Activated naive CD8-positive, alpha-beta T cell treated with anti-CD3 and anti-CD28 coated beads, Interleukin-2, amount 50 U/mL, for 24 hours (primary cell): ENCODE measurements at regions not wholly inside any gene's neighbourhood (a gene's known extent, or its start where the extent isn't known, plus 50 kb on each side); places are given as distances from the start of the nearest gene placed in this dataset.
"Not testable (repeated sequence)": the region's sequence is repeated elsewhere in the genome, so short reads cannot be mapped to it uniquely, and the experiment has no call there.

Experiments
- ATAC-seq: fragments of 150-1000 bp; cut with Tn5 transposase; one replicate; pipeline ENCODE4 v1.10.0; 2021
- DNase-seq: peaks from one replicate; pipeline ENCODE4 v3.0.0; 2021
- H3K27ac Mint-ChIP-seq: one replicate; pipeline ENCODE4 v1.8.0; 2021; ENCODE audit warnings: mild to moderate bottlenecking, mixed read lengths
- H3K27me3 Mint-ChIP-seq: one replicate; pipeline ENCODE4 v1.8.0; 2021; ENCODE audit warnings: mixed read lengths
- H3K36me3 Mint-ChIP-seq: one replicate; pipeline ENCODE4 v1.8.0; 2021; ENCODE audit warnings: low read depth, mixed read lengths
- H3K4me1 Mint-ChIP-seq: one replicate; pipeline ENCODE4 v1.8.0; 2021; ENCODE audit warnings: mixed read lengths
- H3K4me3 Mint-ChIP-seq: one replicate; pipeline ENCODE4 v1.8.0; 2021; ENCODE audit warnings: mild to moderate bottlenecking, moderate library complexity, mixed read lengths
- H3K9me3 Mint-ChIP-seq: one replicate; pipeline ENCODE4 v1.8.0; 2021; ENCODE audit warnings: mixed read lengths

DNA sequence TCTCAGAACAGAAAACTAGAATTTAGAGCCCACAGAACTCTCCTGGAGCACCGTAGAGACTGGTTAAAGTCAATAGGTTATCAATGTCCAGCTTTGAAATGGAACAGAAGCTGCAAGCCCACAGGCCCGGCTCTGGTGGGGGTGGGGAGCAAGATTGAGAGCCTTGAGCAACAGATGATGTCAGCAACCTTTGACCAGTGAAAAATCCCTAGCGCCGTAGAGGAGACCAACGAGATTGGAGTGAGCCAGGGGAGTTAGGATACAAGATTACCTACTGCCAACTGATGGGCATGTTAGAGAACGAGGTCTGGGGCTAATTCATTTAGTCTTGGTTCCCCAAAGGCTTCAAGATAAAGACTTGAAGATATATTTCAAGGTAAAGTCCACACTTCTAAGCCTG is 345.5 kb upstream of the LMCD1 start:
- Mint-ChIP-seq H3K9me3 (no peaks in the 10 kb centered on the region), H3K36me3 (no peaks in the 10 kb centered on the region), H3K4me3 (no peak overlapping the region), H3K27me3 (peaks cover 3% of the 10 kb centered on the region), H3K27ac (no peak overlapping the region), H3K4me1 (no peaks in the 10 kb centered on the region)
- ATAC-seq, result no peak
- DNase-seq, result no peak

DNA sequence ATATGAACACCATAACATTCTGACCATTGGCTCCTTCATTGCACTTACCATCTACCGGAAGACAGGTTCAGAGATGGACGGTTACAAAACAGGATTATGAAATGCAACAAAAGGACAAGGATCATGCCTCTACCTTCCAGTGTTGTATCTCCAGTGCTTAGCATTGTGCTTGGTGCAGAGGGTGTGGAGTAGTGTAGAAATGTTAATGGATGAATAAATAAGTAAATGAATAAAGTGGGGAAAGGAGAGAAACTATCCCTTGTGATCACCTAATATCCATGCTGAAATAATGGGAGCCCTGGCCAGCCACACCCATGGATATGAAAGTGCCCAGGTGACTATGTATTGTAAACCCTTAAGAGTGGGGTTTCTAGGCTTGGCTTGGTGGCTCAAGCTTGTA is 344.8 kb upstream of the LMCD1 start:
- H3K27ac Mint-ChIP-seq, result no peak overlapping the region
- ATAC-seq, result no peak
- H3K27me3 Mint-ChIP-seq, result peaks cover 3% of the 10 kb centered on the region

GRCh38 chr3:8157640-8158039 is 344.0 kb upstream of the LMCD1 start:
- no peaks in the 10 kb centered on the region for H3K9me3 Mint-ChIP-seq
- no peaks in the 10 kb centered on the region for H3K36me3 Mint-ChIP-seq
- H3K27me3 Mint-ChIP-seq, result peaks cover 3% of the 10 kb centered on the region
- no peak overlapping the region for H3K4me3 Mint-ChIP-seq
- DNase-seq (no peak), ATAC-seq (no peak)
- no peaks in the 10 kb centered on the region for H3K4me1 Mint-ChIP-seq
- no peak overlapping the region for H3K27ac Mint-ChIP-seq

More for the DNA sequence above, 344.8 kb upstream of the LMCD1 start:
- no peaks in the 10 kb centered on the region for H3K9me3 Mint-ChIP-seq
- no peaks in the 10 kb centered on the region for H3K36me3 Mint-ChIP-seq
- no peak overlapping the region for H3K4me3 Mint-ChIP-seq
- no peak for DNase-seq
- no peaks in the 10 kb centered on the region for H3K4me1 Mint-ChIP-seq

GRCh38 chr3:8164145-8164544 is 337.5 kb upstream of the LMCD1 start:
- ATAC-seq, result no peak

GRCh38 chr3:8166014-8166413 is 335.6 kb upstream of the LMCD1 start:
- Mint-ChIP-seq H3K27me3 (no peaks in the 10 kb centered on the region), H3K4me1 (no peaks in the 10 kb centered on the region), H3K4me3 (no peak overlapping the region), H3K9me3 (peaks cover 4% of the 10 kb centered on the region), H3K36me3 (no peaks in the 10 kb centered on the region), H3K27ac (no peak overlapping the region)
- ATAC-seq (no peak), DNase-seq (no peak)

More at GRCh38 chr3:8164145-8164544, 337.5 kb upstream of the LMCD1 start:
- H3K27ac Mint-ChIP-seq, result no peak overlapping the region
- no peaks in the 10 kb centered on the region for H3K4me1 Mint-ChIP-seq
- no peaks in the 10 kb centered on the region for H3K36me3 Mint-ChIP-seq
- no peak overlapping the region for H3K4me3 Mint-ChIP-seq
- DNase-seq, result no peak
- peaks cover 4% of the 10 kb centered on the region for H3K9me3 Mint-ChIP-seq
- no peaks in the 10 kb centered on the region for H3K27me3 Mint-ChIP-seq

GRCh38 chr3:8170971-8171508 is 330.6 kb upstream of the LMCD1 start:
- Mint-ChIP-seq H3K4me1 (no peaks in the 10 kb centered on the region), H3K36me3 (no peaks in the 10 kb centered on the region), H3K4me3 (no peak overlapping the region), H3K27ac (no peak overlapping the region), H3K9me3 (no peaks in the 10 kb centered on the region), H3K27me3 (no peaks in the 10 kb centered on the region)
- DNase-seq (no peak), ATAC-seq (no peak)

DNA sequence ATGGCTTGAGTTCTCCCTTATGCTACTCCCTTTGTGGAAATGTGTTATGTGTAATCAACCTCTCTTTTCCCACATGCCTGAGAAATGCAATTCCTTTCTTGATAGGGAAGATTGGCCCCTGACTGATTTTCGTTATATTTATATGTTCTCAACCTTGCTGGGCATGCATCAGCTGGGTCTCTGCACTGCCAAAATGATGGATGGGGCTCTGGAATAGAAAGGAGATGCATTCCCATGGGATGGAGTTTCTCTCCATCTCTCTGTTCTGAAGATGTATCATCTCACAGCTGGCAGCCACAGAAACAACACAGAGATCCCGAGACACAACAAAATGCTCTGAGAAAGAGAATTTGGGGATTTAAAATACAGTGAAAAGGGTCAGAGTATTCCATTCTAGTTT is 327.7 kb upstream of the LMCD1 start:
- DNase-seq (no peak), ATAC-seq (no peak)
- Mint-ChIP-seq H3K36me3 (no peaks in the 10 kb centered on the region), H3K9me3 (no peaks in the 10 kb centered on the region), H3K27me3 (no peaks in the 10 kb centered on the region), H3K4me3 (no peak overlapping the region), H3K4me1 (no peaks in the 10 kb centered on the region), H3K27ac (no peak overlapping the region)

- ATAC-seq, H3K4me1 Mint-ChIP-seq, H3K27me3 Mint-ChIP-seq, H3K36me3 Mint-ChIP-seq, H3K4me3 Mint-ChIP-seq, DNase-seq, H3K27ac Mint-ChIP-seq, H3K9me3 Mint-ChIP-seq: not testable (repeated sequence)
Observed at GRCh38 chr3:8176759-8177483, 324.7 kb upstream of the LMCD1 start.

DNA sequence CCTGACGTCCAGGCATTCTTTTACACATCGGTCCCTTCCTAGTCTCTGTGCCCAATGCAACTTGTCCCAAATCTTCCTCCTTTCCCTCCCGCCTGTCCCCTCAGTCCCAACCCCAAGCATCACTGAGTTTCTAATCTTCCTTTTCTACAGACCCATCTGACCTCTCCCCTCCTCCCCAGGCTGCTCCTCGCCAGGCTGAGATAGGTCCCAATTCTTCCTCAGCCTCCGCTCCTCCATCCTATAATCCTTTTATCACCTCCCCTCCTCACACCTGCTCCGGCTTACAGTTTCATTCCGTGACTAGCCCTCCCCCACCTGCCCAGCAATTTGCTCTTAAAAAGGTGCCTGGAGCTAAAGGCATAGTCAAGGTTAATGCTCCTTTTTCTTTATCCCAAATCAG is 323.1 kb upstream of the LMCD1 start:
- not testable (repeated sequence) for H3K27me3 Mint-ChIP-seq, H3K4me1 Mint-ChIP-seq, DNase-seq, H3K36me3 Mint-ChIP-seq, H3K27ac Mint-ChIP-seq, H3K9me3 Mint-ChIP-seq, H3K4me3 Mint-ChIP-seq, ATAC-seq

DNA sequence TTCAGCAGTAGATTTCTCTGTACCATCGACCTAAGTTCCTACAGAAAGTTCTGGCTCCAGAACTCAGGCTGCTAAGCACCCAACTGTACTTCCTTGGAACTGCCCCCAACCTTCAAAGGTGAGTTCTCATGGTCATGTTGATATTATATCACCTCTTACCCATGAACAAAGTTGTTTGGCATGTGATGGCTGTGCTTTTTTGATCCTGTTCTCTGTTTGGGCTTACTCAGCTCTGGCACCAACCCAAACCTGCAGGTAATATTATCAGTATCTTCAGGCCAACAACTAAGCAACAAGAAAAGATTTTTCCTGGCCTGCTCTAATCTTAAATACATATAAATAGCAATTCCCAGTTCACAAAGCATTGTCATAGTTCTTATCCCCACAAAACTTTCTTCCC is 318.7 kb upstream of the LMCD1 start:
- DNase-seq (no peak), ATAC-seq (no peak)
- Mint-ChIP-seq H3K27ac (no peak overlapping the region), H3K36me3 (no peaks in the 10 kb centered on the region), H3K4me3 (no peak overlapping the region), H3K9me3 (no peaks in the 10 kb centered on the region), H3K27me3 (no peaks in the 10 kb centered on the region), H3K4me1 (no peaks in the 10 kb centered on the region)

DNA sequence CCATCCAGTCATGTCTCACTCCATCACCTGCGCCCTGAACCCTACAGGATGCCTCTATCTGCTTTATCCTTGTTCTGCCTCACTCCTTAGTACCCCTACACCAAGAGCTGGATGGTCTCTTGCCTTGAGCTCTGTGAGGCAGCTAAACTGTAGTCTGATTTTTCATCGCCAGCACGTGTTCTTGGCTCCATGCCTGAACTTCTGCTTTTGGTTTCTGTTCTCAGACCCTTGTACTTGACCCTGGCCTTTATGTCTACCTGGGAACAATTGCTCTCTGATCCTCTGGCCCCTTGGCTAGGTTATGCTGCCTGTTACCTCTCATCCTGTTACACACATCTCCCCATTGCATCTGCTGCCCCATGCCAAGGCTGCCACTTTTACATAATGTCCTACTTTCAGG is 318.0 kb upstream of the LMCD1 start:
- H3K9me3 Mint-ChIP-seq, result no peaks in the 10 kb centered on the region
- H3K4me3 Mint-ChIP-seq, result no peak overlapping the region
- H3K27ac Mint-ChIP-seq, result no peak overlapping the region
- DNase-seq (no peak), ATAC-seq (no peak)
- no peaks in the 10 kb centered on the region for H3K4me1 Mint-ChIP-seq
- no peaks in the 10 kb centered on the region for H3K27me3 Mint-ChIP-seq
- H3K36me3 Mint-ChIP-seq, result no peaks in the 10 kb centered on the region

DNA sequence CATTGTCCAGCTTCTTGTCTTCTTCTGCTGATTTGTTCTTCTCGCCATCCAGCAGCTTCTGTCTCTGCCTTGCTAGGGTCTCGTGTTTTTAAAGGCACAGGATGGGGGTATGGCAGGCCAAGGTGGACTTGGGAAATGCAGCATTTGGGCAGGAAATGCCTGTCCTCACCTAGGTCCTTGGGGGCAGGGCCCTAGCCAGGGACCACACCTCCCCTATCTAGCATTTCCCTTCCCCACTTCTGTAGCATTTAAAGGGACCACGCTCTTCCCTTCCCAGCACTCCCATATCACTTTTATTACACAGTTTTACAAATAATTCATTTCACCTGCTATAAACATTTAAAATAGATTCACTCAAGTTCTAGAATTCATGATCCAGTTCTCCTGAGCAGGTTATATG is 315.4 kb upstream of the LMCD1 start:
- Mint-ChIP-seq H3K9me3 (peaks cover 7% of the 10 kb centered on the region), H3K27me3 (peaks cover 3% of the 10 kb centered on the region), H3K27ac (no peak overlapping the region), H3K36me3 (no peaks in the 10 kb centered on the region), H3K4me1 (no peaks in the 10 kb centered on the region), H3K4me3 (no peak overlapping the region)
- ATAC-seq (no peak), DNase-seq (no peak)

GRCh38 chr3:8187996-8188395 is 313.6 kb upstream of the LMCD1 start:
- Mint-ChIP-seq H3K27ac (no peak overlapping the region), H3K4me3 (no peak overlapping the region), H3K9me3 (peaks cover 12% of the 10 kb centered on the region), H3K27me3 (peaks cover 3% of the 10 kb centered on the region), H3K36me3 (no peaks in the 10 kb centered on the region), H3K4me1 (no peaks in the 10 kb centered on the region)
- ATAC-seq, result no peak
- no peak for DNase-seq

- no peak for ATAC-seq
- H3K4me1 Mint-ChIP-seq, result no peaks in the 10 kb centered on the region
- peaks cover 4% of the 10 kb centered on the region for H3K27me3 Mint-ChIP-seq
- H3K4me3 Mint-ChIP-seq, result no peak overlapping the region
- H3K27ac Mint-ChIP-seq, result no peak overlapping the region
- peaks cover 12% of the 10 kb centered on the region for H3K9me3 Mint-ChIP-seq
- DNase-seq, result no peak
- no peaks in the 10 kb centered on the region for H3K36me3 Mint-ChIP-seq
Observed at GRCh38 chr3:8189051-8189450, 312.6 kb upstream of the LMCD1 start.

GRCh38 chr3:8191406-8191805 is 310.2 kb upstream of the LMCD1 start:
- Mint-ChIP-seq H3K4me1 (no peaks in the 10 kb centered on the region), H3K4me3 (no peak overlapping the region)

GRCh38 chr3:8197384-8197783 is 304.2 kb upstream of the LMCD1 start:
- DNase-seq, result no peak
- Mint-ChIP-seq H3K27ac (no peak overlapping the region), H3K4me3 (no peak overlapping the region), H3K36me3 (no peaks in the 10 kb centered on the region), H3K4me1 (no peaks in the 10 kb centered on the region), H3K9me3 (no peaks in the 10 kb centered on the region), H3K27me3 (peaks cover 7% of the 10 kb centered on the region)
- no peak for ATAC-seq

More at GRCh38 chr3:8191406-8191805, 310.2 kb upstream of the LMCD1 start:
- DNase-seq (no peak), ATAC-seq (no peak)
- Mint-ChIP-seq H3K36me3 (no peaks in the 10 kb centered on the region), H3K27ac (no peak overlapping the region), H3K27me3 (peaks cover 8% of the 10 kb centered on the region), H3K9me3 (peaks cover 12% of the 10 kb centered on the region)
